ENCODE measurements at regions not wholly inside any gene's neighbourhood (a gene's known extent, or its start where the extent isn't known, plus 50 kb on each side); places are given as distances from the start of the nearest gene placed in this dataset.
A peak's percentile ranks its signal among the peaks of the same experiment; 100 is the strongest.

DNA sequence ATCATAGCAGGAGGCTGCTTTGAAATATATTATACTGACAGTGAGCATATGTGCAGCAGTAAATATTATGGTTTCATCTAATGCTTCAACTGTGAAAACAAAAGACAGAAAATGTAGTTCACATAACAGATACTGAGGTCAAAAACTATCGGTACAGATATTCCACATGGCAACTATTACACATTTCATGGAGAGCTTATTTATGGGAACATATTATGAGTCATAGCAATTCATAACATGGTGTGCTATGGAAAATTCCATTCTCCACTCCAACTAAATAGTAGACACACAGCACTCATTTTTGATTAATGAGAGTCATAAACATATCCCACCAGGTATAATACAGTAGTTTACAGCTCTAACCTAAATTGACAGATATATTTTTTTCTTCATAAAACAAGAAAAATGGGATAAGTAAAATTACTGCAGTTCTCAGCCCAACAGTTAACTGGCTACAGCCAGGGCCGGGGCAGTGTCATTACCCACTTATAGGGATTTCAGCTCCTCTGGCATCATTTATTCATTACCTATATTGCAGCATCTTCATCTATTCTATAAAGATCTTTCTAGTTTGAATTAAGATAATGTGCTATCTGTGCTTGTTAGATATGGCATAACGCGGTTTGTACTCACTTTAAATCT is 475.6 kb upstream of the KLF6 start:
- H3K4me1 ChIP-seq (ENCODE audit: insufficient read depth, low read length): peaks cover 7% of the 10 kb centered on the region
- no peaks in the 10 kb centered on the region for H3K27me3 ChIP-seq (ENCODE audit: insufficient read depth, low read length, poor library complexity)
- H3K9me3 ChIP-seq (ENCODE audit: insufficient read depth, low read length, severe bottlenecking): no peaks in the 10 kb centered on the region
- no peak for TF ChIP-seq EZH2 (IDR thresholded peaks at IDR 0.05; ENCODE audit: borderline replicate concordance, low read depth, low read length, severe bottlenecking)
- TF ChIP-seq, protein P1, sequence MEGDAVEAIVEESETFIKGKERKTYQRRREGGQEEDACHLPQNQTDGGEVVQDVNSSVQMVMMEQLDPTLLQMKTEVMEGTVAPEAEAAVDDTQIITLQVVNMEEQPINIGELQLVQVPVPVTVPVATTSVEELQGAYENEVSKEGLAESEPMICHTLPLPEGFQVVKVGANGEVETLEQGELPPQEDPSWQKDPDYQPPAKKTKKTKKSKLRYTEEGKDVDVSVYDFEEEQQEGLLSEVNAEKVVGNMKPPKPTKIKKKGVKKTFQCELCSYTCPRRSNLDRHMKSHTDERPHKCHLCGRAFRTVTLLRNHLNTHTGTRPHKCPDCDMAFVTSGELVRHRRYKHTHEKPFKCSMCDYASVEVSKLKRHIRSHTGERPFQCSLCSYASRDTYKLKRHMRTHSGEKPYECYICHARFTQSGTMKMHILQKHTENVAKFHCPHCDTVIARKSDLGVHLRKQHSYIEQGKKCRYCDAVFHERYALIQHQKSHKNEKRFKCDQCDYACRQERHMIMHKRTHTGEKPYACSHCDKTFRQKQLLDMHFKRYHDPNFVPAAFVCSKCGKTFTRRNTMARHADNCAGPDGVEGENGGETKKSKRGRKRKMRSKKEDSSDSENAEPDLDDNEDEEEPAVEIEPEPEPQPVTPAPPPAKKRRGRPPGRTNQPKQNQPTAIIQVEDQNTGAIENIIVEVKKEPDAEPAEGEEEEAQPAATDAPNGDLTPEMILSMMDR (IDR thresholded peaks at IDR 0.05; ENCODE audit: borderline replicate concordance, extremely low read depth, low read length, poor library complexity, severe bottlenecking): no peak
- H2AFZ ChIP-seq (ENCODE audit: low read depth, low read length): no peak overlapping the region
- no peak overlapping the region for H3K9ac ChIP-seq (ENCODE audit: low read depth, low read length)
- no peaks in the 10 kb centered on the region for H3K79me2 ChIP-seq (ENCODE audit: insufficient read depth, low read length)
- H3K4me2 ChIP-seq (ENCODE audit: insufficient read depth, low read length): no peak overlapping the region
- H3K36me3 ChIP-seq (ENCODE audit: insufficient read depth, low read length): no peaks in the 10 kb centered on the region
- no peaks in the 10 kb centered on the region for H4K20me1 ChIP-seq (ENCODE audit: insufficient read depth, low read length)
- no peak overlapping the region for H3K4me3 ChIP-seq (ENCODE audit: low read depth in 1 of 2, low read length in 2 of 2)
- no peak for DNase-seq
- ATAC-seq (ENCODE audit: insufficient read depth, low read depth): no peak
- no peak overlapping the region for H3K27ac ChIP-seq (ENCODE audit: low read length)

DNA sequence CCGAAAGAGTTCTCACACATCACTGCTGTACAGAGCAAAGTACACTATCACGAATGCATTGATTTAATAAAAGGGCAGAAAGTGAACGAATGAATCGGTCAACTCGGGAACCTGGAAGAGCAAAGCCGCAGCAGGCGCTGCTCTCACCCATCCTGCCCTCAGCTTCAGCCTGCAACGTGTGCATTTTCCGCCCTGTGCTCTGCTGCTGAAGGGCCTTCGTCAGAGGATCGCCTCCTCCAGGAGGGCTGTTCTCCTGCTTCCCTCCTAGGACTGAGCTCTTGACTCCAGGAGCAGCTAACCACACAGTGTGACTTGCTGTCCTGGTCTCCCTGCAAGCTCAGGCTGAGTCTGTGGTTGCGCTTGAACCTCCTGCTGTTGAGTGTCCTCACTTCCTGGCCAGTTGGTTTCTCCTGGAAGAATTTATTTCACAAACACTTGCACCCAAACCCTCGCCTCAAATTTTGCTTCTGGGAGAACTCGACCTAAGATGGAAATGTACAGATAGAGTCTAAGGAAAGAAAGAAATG is 473.0 kb upstream of the KLF6 start:
- no peak for TF ChIP-seq EZH2 (IDR thresholded peaks at IDR 0.05; ENCODE audit: borderline replicate concordance, low read depth, low read length, severe bottlenecking)
- TF ChIP-seq, protein P1 (IDR thresholded peaks at IDR 0.05; ENCODE audit: borderline replicate concordance, extremely low read depth, low read length, poor library complexity, severe bottlenecking): no peak
- no peaks in the 10 kb centered on the region for H3K27me3 ChIP-seq (ENCODE audit: insufficient read depth, low read length, poor library complexity)
- no peaks in the 10 kb centered on the region for H3K36me3 ChIP-seq (ENCODE audit: insufficient read depth, low read length)
- no peak overlapping the region for H3K4me2 ChIP-seq (ENCODE audit: insufficient read depth, low read length)
- H2AFZ ChIP-seq (ENCODE audit: low read depth, low read length): peak overlapping the region; percentile 31; the same call in 1 of the 2 replicates
- no peak overlapping the region for H3K9ac ChIP-seq (ENCODE audit: low read depth, low read length)
- H4K20me1 ChIP-seq (ENCODE audit: insufficient read depth, low read length): no peaks in the 10 kb centered on the region
- H3K4me3 ChIP-seq (ENCODE audit: low read depth in 1 of 2, low read length in 2 of 2): no peak overlapping the region
- no peaks in the 10 kb centered on the region for H3K9me3 ChIP-seq (ENCODE audit: insufficient read depth, low read length, severe bottlenecking)
- H3K4me1 ChIP-seq (ENCODE audit: insufficient read depth, low read length): peaks cover 7% of the 10 kb centered on the region
- ATAC-seq (ENCODE audit: insufficient read depth, low read depth) (peak; percentile 58; the same call in 2 of the 3 replicates), DNase-seq (peak; percentile 30)
- H3K79me2 ChIP-seq (ENCODE audit: insufficient read depth, low read length): no peaks in the 10 kb centered on the region
- H3K27ac ChIP-seq (ENCODE audit: low read length): no peak overlapping the region

DNA sequence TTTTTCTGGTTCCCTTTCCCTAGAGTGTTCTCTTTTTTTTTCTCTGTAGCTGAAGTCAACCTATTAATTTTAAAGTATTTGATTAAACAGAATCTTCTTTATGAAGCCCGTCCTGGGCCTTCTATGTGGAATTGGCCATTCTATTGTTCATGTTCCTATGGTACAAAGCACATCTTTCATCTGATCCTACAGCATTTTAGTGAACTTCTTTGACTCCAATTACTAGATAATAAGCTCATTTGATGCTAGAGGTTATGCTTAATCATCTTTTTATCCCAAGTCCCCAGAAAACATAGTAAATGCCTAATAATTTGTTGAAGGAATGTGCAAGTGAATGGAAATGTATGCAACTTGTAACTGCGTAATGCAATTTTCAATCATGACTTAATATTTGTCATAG is 472.0 kb upstream of the KLF6 start:
- Histone ChIP-seq H2AFZ (ENCODE audit: low read depth, low read length) (no peak overlapping the region), H4K20me1 (ENCODE audit: insufficient read depth, low read length) (no peaks in the 10 kb centered on the region), H3K9ac (ENCODE audit: low read depth, low read length) (no peak overlapping the region), H3K27me3 (ENCODE audit: insufficient read depth, low read length, poor library complexity) (no peaks in the 10 kb centered on the region), H3K4me3 (ENCODE audit: low read depth in 1 of 2, low read length in 2 of 2) (no peak overlapping the region), H3K79me2 (ENCODE audit: insufficient read depth, low read length) (no peaks in the 10 kb centered on the region), H3K36me3 (ENCODE audit: insufficient read depth, low read length) (no peaks in the 10 kb centered on the region), H3K27ac (ENCODE audit: low read length) (no peak overlapping the region), H3K9me3 (ENCODE audit: insufficient read depth, low read length, severe bottlenecking) (no peaks in the 10 kb centered on the region), H3K4me2 (ENCODE audit: insufficient read depth, low read length) (no peak overlapping the region), H3K4me1 (ENCODE audit: insufficient read depth, low read length) (peaks cover 7% of the 10 kb centered on the region)
- TF ChIP-seq, protein P1 (IDR thresholded peaks at IDR 0.05; ENCODE audit: borderline replicate concordance, extremely low read depth, low read length, poor library complexity, severe bottlenecking): no peak
- no peak for ATAC-seq (ENCODE audit: insufficient read depth, low read depth)
- DNase-seq: no peak

Measured in DND-41 (cell line).